Mammary epithelial cell (primary cell): ENCODE measurements at regions not wholly inside any gene's neighbourhood (a gene's known extent, or its start where the extent isn't known, plus 50 kb on each side); places are given as distances from the start of the nearest gene placed in this dataset.

Source experiments
- CTCF ChIP-seq, 2 donors: IDR thresholded peaks in 1 of 2; conservative IDR thresholded peaks in 1 of 2; 2 replicates each; pipeline ENCODE4 v1.5.1; 2011 to 2012; ENCODE audit warnings: inconsistent platforms in 2 of 2, low read length in 2 of 2, mild to moderate bottlenecking in 2 of 2, control low read depth in 1 of 2, low read depth in 1 of 2; ENCODE audit not compliant: insufficient read depth in 1 of 2; ENCODE audit errors: extremely low read depth in 1 of 2
- EZH2 ChIP-seq: IDR thresholded peaks from 2 replicates; pipeline ENCODE4 v1.6.1; 2012; ENCODE audit warnings: low read length, inconsistent platforms, borderline replicate concordance

GRCh38 chr13:93101226-93101734 lies 125.3 kb upstream of the GPC6 start:
- TF ChIP-seq CTCF (conservative IDR thresholded peaks at IDR 0.05 in 1 of 2, IDR thresholded peaks at IDR 0.05 in 1 of 2; ENCODE audit: extremely low read depth in 1 of 2, insufficient read depth in 1 of 2, low read depth in 1 of 2, low read length in 2 of 2) (no peak), EZH2 (no peak)
